GM12878 (cell line): ENCODE measurements at regions not wholly inside any gene's neighbourhood (a gene's known extent, or its start where the extent isn't known, plus 50 kb on each side); places are given as distances from the start of the nearest gene placed in this dataset.
A peak's percentile ranks its signal among the peaks of the same experiment; 100 is the strongest.

ENCODE experiments used
- ATAC-seq: fragments of 200-7000 bp; cut with Tn5 transposase; 3 replicates; pipeline ENCODE4 v1.9.1; 2020; ENCODE audit warnings: mild to moderate bottlenecking, moderate library complexity
- BruUV-seq: library from RNA; stranded (reverse); fragments of 400-500 nt; replicated peaks from 2 replicates; lab custom pipeline; 2021; lab: Mats Ljungman, UMichigan
- CTCF ChIA-PET: fragments of 300-600 bp; sonication (Branson Sonifier 250); formaldehyde crosslinking; extraction: SDS; loops from one replicate; lab custom pipeline; 2021; ENCODE audit warnings: inconsistent platforms; lab: Yijun Ruan, JAX
- POLR2A ChIA-PET: fragments of 350-600 bp; formaldehyde crosslinking; extraction: SDS; loops from one replicate; lab custom pipeline; 2021; ENCODE audit warnings: inconsistent platforms; lab: Charles Lee
- RAD21 ChIA-PET: fragments of 300-600 bp; sonication (Branson Sonifier 250); formaldehyde crosslinking; loops from one replicate; lab custom pipeline; 2023; ENCODE audit warnings: antibody characterized with exemption; ENCODE audit not compliant: unreplicated experiment; lab: Charles Lee
- SMC1A ChIA-PET: fragments of 300-600 bp; sonication (Branson Sonifier 250); formaldehyde crosslinking; loops from one replicate; lab custom pipeline; 2023; ENCODE audit not compliant: unreplicated experiment, uncharacterized antibody; lab: Charles Lee
- DNase-seq: peaks from one replicate; pipeline ENCODE4 v3.0.0-alpha.2; 2011; ENCODE audit warnings: low read depth, low spot score
- FAIRE-seq: peaks from 3 replicates; lab custom pipeline; 2011; peaks lifted over from hg19 to GRCh38; lab: Jason Lieb, UNC
- H2AFZ ChIP-seq: 2 replicates; pipeline ENCODE4 v1.6.0; 2011; ENCODE audit warnings: low read depth, low read length, control low read depth; ENCODE audit not compliant: control insufficient read depth
- H3K27ac ChIP-seq: 2 replicates; pipeline ENCODE4 v1.5.1; 2011; ENCODE audit warnings: control low read depth; ENCODE audit not compliant: control insufficient read depth, insufficient read depth
- H3K27me3 ChIP-seq, 2 experiments: replicated peaks in 1 of 2; 2 replicates each; pipeline versions ENCODE4 v1.6.0 to v1.6.1; 2011; ENCODE audit warnings: low read length in 1 of 2; ENCODE audit not compliant: control insufficient read depth in 2 of 2, insufficient read depth in 2 of 2
- H3K36me3 ChIP-seq, 2 experiments: 2 replicates each; pipeline ENCODE4 v1.5.1; 2011; ENCODE audit warnings: low read length in 1 of 2; ENCODE audit not compliant: control insufficient read depth in 2 of 2, insufficient read depth in 2 of 2
- H3K4me1 ChIP-seq: 2 replicates; pipeline ENCODE4 v1.6.1; 2011; ENCODE audit warnings: mild to moderate bottlenecking, low read length, moderate library complexity, mixed read lengths; ENCODE audit not compliant: control insufficient read depth, insufficient read depth
- H3K4me2 ChIP-seq: 2 replicates; pipeline ENCODE4 v1.6.0; 2011; ENCODE audit warnings: control low read depth; ENCODE audit not compliant: control insufficient read depth, insufficient read depth
- H3K4me3 ChIP-seq: fragments of 200-600 bp; sonication (generic); 2 replicates; pipeline ENCODE4 v1.5.1; 2016
- H3K79me2 ChIP-seq: 2 replicates; pipeline ENCODE4 v1.6.0; 2011; ENCODE audit warnings: low read length; ENCODE audit not compliant: control insufficient read depth, insufficient read depth
- H3K9ac ChIP-seq: 2 replicates; pipeline ENCODE4 v1.8.0; 2011; ENCODE audit warnings: low read length, control low read depth, mixed read lengths; ENCODE audit not compliant: control insufficient read depth, insufficient read depth
- H3K9me3 ChIP-seq: replicated peaks from 3 replicates; pipeline ENCODE4 v1.5.1; 2011; ENCODE audit warnings: mild to moderate bottlenecking, low read length; ENCODE audit not compliant: control insufficient read depth, insufficient read depth
- H4K20me1 ChIP-seq: 2 replicates; pipeline ENCODE4 v1.6.0; 2011; ENCODE audit not compliant: control insufficient read depth, insufficient read depth
- BCL11A ChIP-seq: IDR thresholded peaks from 2 replicates; pipeline ENCODE4 v1.6.1; 2011; ENCODE audit warnings: low read depth, low read length
- EED ChIP-seq: sonication (generic); IDR thresholded peaks from 2 replicates; pipeline ENCODE4 v1.6.1; 2016; ENCODE audit warnings: antibody characterized with exemption, low read depth
- FOS ChIP-seq: IDR thresholded peaks from 3 replicates; pipeline ENCODE4 v1.6.1; 2011; ENCODE audit warnings: borderline replicate concordance; ENCODE audit not compliant: insufficient read length; ENCODE audit errors: extremely low read depth
- MYC ChIP-seq: IDR thresholded peaks from 2 replicates; pipeline ENCODE4 v1.6.1; 2011; ENCODE audit warnings: mild to moderate bottlenecking, low read length, moderate library complexity, inconsistent platforms; ENCODE audit not compliant: insufficient read depth, insufficient replicate concordance, insufficient read length, severe bottlenecking
- NFYB ChIP-seq: IDR thresholded peaks from 2 replicates; pipeline ENCODE4 v1.6.1; 2011; ENCODE audit warnings: low read depth, mild to moderate bottlenecking, low read length, improper control_type of control experiment, moderate library complexity; ENCODE audit not compliant: insufficient read depth
- RELB ChIP-seq: fragments of 450-650 bp; IDR thresholded peaks from 2 replicates; pipeline ENCODE4 v1.6.1; 2017; ENCODE audit warnings: low read depth, mild to moderate bottlenecking, moderate library complexity
- SIX5 ChIP-seq: IDR thresholded peaks from 2 replicates; pipeline ENCODE4 v1.6.1; 2011; ENCODE audit warnings: mild to moderate bottlenecking, low read depth, low read length, moderate library complexity; ENCODE audit not compliant: severe bottlenecking
- STAT3 ChIP-seq: IDR thresholded peaks from 2 replicates; pipeline ENCODE4 v1.6.1; 2011; ENCODE audit warnings: low read depth, low read length, improper control_type of control experiment
- TAF1 ChIP-seq: IDR thresholded peaks from 2 replicates; pipeline ENCODE4 v1.6.1; 2011; ENCODE audit warnings: mild to moderate bottlenecking, low read depth, low read length, borderline replicate concordance
- USF1 ChIP-seq: IDR thresholded peaks from 2 replicates; pipeline ENCODE4 v1.6.1; 2011; ENCODE audit warnings: borderline replicate concordance, low read depth, mild to moderate bottlenecking, moderate library complexity, mixed read lengths, low read length; ENCODE audit not compliant: insufficient read depth; ENCODE audit errors: extremely low read length
- YBX1 ChIP-seq: fragments of 450-650 bp; IDR thresholded peaks from 2 replicates; pipeline ENCODE4 v1.6.1; 2016; ENCODE audit warnings: antibody characterized with exemption
- WGBS: methylation state at CpG from one replicate; pipeline ENCODE4 v1.1.6; 2016; ENCODE audit warnings: low lambda C conversion rate; ENCODE audit not compliant: insufficient replicate concordance, insufficient coverage; ENCODE audit errors: missing lambda C conversion rate; 5-methylcytosine and 5-hydroxymethylcytosine counted together
- in situ Hi-C: fragments of 300-500 bp; cut with MboI; formaldehyde crosslinking; loops from 9 replicates; pipeline ENCODE4 v1.14.3; 2018; ENCODE audit warnings: mixed read lengths
- intact Hi-C: fragments of 100-400 bp; cut with micrococcal nuclease; formaldehyde crosslinking; loops from one replicate; pipeline ENCODE4 v1.14.2; 2022; ENCODE audit not compliant: unreplicated experiment
- TF ChIP-seq, protein P1 (sequence below): fragments of 150-350 bp; IDR thresholded peaks from 2 replicates; pipeline ENCODE4 v1.6.1; 2014; ENCODE audit warnings: mild to moderate bottlenecking, low read depth, low read length
- TF ChIP-seq, protein P2 (sequence below): IDR thresholded peaks from 2 replicates; pipeline ENCODE4 v1.6.1; 2011; ENCODE audit warnings: low read depth, mild to moderate bottlenecking, low read length, moderate library complexity, borderline replicate concordance; ENCODE audit errors: extremely low read depth
- TF ChIP-seq, protein P3 (sequence below): fragments of 450-650 bp; formaldehyde crosslinking; IDR thresholded peaks from 2 replicates; pipeline ENCODE4 v1.5.0; 2022; ENCODE audit warnings: mild to moderate bottlenecking, missing genetic modification characterization

DNA sequence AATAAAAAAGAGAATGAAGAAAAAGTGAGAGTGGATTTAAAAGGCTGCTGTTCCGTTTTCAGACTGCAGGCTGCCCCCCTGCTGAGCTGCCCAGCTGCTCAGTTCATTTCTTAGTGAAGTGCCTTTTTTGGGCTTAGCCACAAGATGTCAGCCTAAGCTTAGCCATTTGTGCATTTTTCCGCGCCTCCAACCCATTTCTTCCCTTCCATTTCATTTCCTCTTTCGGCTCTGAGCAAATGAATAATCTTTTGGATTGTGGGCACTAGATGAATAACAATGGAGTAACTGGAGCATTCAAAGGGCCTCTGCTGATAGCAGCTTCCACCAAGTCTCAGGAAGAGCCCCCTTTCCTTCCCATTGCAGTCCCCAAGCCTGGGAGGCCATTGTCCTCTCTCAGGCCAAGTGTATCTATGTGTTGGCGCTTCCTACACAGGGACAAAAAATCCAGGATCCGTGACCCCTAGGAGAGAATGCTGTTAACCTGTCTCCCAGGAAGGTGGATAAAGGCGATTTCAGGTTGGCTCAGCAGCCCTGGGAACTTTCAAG is 83.5 kb upstream of the SPTLC3 start:
- no peak overlapping the region for H3K9ac ChIP-seq
- H3K36me3 ChIP-seq = no peaks in the 10 kb centered on the region
- H3K4me3 ChIP-seq = no peak overlapping the region
- BruUV-seq = no TSS peak
- intact Hi-C loops = loop anchor here (1.0 to 10.0 kb wide), 6 partner anchors 41 to 1130 kb away; partner anchors contain the start of gene NDUFAF5
- peak; percentile 98 for ATAC-seq
- ChIA-PET RAD21 (interaction anchor here (0.8 to 3.7 kb wide), 5 partner anchors 183 to 863 kb away, joined by 3 to 13 read pairs (median 4); no protein-coding TSS in a partner anchor), CTCF (interaction anchor here (0.7 to 5.5 kb wide), 28 partner anchors 9 to 1027 kb away, joined by 3 to 50 read pairs (median 4); no protein-coding TSS in a partner anchor), POLR2A (no interaction called here), SMC1A (interaction anchor here (0.7 to 3.1 kb wide), 13 partner anchors 9 to 1087 kb away, joined by 3 to 19 read pairs (median 6); no protein-coding TSS in a partner anchor)
- no peak overlapping the region for H3K27ac ChIP-seq
- no peaks in the 10 kb centered on the region for H3K9me3 ChIP-seq
- DNase-seq = peak; percentile 13
- no peak for FAIRE-seq
- no peaks in the 10 kb centered on the region for H3K79me2 ChIP-seq
- no peaks in the 10 kb centered on the region; a peak in 1 of 4 replicates for H3K27me3 ChIP-seq
- H4K20me1 ChIP-seq = no peaks in the 10 kb centered on the region
- no peak overlapping the region for H2AFZ ChIP-seq
- H3K4me2 ChIP-seq = no peak overlapping the region; the same call in 1 of the 2 replicates
- no peaks in the 10 kb centered on the region for H3K4me1 ChIP-seq
- 12% methylated on average over 7 of the region's 7 CpGs for WGBS
- in situ Hi-C loops = loop anchor here (10.0 to 25.0 kb wide), 2 partner anchors 370 to 637 kb away; no protein-coding TSS in a partner anchor
- no peak for TF ChIP-seq STAT3
- no peak for TF ChIP-seq FOS
- no peak for TF ChIP-seq YBX1
- no peak for TF ChIP-seq RELB
- TF ChIP-seq TAF1 = no peak
- TF ChIP-seq MYC = no peak
- no peak for TF ChIP-seq SIX5
- TF ChIP-seq EED = 0 out of 2 replicates have a peak, but pooled peaks have one; percentile 30
- TF ChIP-seq, protein P1, sequence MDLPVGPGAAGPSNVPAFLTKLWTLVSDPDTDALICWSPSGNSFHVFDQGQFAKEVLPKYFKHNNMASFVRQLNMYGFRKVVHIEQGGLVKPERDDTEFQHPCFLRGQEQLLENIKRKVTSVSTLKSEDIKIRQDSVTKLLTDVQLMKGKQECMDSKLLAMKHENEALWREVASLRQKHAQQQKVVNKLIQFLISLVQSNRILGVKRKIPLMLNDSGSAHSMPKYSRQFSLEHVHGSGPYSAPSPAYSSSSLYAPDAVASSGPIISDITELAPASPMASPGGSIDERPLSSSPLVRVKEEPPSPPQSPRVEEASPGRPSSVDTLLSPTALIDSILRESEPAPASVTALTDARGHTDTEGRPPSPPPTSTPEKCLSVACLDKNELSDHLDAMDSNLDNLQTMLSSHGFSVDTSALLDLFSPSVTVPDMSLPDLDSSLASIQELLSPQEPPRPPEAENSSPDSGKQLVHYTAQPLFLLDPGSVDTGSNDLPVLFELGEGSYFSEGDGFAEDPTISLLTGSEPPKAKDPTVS = no peak
- TF ChIP-seq NFYB = no peak
- TF ChIP-seq, protein P2, sequence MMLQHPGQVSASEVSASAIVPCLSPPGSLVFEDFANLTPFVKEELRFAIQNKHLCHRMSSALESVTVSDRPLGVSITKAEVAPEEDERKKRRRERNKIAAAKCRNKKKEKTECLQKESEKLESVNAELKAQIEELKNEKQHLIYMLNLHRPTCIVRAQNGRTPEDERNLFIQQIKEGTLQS = no peak
- TF ChIP-seq, protein P3, sequence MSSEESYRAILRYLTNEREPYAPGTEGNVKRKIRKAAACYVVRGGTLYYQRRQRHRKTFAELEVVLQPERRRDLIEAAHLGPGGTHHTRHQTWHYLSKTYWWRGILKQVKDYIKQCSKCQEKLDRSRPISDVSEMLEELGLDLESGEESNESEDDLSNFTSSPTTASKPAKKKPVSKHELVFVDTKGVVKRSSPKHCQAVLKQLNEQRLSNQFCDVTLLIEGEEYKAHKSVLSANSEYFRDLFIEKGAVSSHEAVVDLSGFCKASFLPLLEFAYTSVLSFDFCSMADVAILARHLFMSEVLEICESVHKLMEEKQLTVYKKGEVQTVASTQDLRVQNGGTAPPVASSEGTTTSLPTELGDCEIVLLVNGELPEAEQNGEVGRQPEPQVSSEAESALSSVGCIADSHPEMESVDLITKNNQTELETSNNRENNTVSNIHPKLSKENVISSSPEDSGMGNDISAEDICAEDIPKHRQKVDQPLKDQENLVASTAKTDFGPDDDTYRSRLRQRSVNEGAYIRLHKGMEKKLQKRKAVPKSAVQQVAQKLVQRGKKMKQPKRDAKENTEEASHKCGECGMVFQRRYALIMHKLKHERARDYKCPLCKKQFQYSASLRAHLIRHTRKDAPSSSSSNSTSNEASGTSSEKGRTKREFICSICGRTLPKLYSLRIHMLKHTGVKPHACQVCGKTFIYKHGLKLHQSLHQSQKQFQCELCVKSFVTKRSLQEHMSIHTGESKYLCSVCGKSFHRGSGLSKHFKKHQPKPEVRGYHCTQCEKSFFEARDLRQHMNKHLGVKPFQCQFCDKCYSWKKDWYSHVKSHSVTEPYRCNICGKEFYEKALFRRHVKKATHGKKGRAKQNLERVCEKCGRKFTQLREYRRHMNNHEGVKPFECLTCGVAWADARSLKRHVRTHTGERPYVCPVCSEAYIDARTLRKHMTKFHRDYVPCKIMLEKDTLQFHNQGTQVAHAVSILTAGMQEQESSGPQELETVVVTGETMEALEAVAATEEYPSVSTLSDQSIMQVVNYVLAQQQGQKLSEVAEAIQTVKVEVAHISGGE (CRISPR knock-in tag) = no peak
- TF ChIP-seq BCL11A = no peak
- no peak for TF ChIP-seq USF1
